Left hindlimb (tissue), 1 donor: ENCODE measurements at regions not wholly inside any gene's neighbourhood (a gene's known extent, or its start where the extent isn't known, plus 50 kb on each side); places are given as distances from the start of the nearest gene placed in this dataset.

Experiments used
- DNase-seq: peaks from one replicate; pipeline ENCODE4 v3.0.0-alpha.2; 2018

DNA sequence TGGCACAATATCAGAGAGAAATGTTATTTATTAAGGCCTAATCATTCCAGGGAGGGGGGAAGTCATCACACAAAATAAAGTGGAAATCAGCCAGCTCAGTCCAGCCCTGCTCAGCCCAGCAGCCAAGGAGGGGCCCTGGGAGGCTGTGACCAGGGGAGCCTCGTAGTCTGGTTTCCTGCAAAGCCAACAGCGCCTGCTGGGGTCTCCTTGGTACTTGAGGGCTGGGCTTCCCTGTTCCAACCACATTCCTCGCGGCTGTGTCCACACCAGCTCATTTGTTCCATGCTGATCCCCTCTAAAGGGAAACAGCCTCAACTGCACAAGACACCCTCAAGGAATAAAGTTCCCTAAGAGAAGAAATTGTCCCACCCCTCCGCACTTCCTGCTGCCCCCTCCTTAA, 154.0 kb downstream of the TMEM132E start:
- DNase-seq: no peak

GRCh38 chr17:34730816-34731215, 151.4 kb downstream of the TMEM132E start:
- no peak for DNase-seq

- DNase-seq: no peak
Measured at GRCh38 chr17:34728771-34729310, 149.5 kb downstream of the TMEM132E start.

GRCh38 chr17:34727601-34728000, 148.2 kb downstream of the TMEM132E start:
- no peak for DNase-seq

DNA sequence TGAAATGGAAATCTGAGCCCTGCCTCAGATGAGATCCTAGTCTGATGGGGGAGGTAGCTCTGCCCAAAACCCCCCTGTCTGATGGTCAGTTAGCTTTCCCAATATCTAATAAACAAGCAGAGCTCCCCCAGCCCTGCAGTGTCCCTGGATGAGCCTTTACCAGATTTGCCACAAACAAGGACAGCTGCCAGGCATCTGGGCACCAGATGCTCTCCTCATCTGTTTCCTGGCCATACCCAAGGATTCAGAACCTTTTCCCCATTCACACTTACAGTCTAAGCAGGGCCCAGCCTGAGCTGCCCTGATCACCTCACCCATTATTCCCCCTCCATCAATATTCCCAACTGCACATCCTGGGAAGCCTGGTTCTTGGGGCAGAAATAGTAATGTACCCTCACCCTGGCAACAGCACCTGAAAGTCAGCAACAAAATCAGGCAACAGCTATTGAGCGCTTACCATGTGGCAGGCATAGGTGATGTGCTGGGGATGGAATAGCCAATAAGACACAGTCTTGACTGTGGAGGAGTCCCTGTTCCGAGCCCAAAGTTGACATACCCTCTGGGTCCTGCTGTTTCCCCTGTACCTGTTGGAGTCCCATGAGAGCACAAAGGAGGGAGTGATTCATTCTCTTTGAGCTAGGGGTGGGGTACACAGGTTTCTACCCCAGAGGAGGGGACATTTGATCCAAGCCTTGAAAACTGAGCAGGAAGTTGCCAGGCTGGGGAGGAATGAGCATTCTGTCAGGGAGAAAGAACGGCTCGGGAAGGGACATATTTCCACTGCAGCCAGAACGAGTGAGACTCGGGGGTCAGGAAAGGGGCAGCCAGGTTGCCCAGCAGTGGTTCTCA, 147.4 kb downstream of the TMEM132E start:
- no peak for DNase-seq

- DNase-seq: no peak
Measured at GRCh38 chr17:34725725-34726124, 146.3 kb downstream of the TMEM132E start.

DNA sequence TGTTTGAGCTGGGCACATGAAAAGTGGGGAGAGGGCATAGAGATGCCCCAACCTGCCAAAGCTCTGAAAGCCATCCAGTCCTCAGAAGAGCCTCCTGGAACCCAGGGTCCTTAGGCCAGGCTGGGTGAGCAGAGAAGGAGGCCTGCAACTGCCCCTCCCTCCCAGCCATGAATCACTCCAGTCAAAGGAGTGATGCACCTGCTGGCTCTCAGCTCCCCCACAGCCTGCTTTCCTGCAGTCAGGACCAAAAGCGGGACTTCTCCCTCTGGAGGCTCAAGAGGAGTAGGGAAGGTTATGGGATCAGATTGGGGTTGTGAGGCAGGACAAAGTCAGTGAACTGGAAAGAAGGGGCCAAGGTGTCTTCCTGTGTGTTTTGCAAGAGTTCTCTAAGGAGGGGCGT, 145.6 kb downstream of the TMEM132E start:
- no peak for DNase-seq

GRCh38 chr17:34723875-34724274, 144.5 kb downstream of the TMEM132E start:
- DNase-seq: no peak

- no peak for DNase-seq
Measured at GRCh38 chr17:34721326-34721725, 141.9 kb downstream of the TMEM132E start.

DNA sequence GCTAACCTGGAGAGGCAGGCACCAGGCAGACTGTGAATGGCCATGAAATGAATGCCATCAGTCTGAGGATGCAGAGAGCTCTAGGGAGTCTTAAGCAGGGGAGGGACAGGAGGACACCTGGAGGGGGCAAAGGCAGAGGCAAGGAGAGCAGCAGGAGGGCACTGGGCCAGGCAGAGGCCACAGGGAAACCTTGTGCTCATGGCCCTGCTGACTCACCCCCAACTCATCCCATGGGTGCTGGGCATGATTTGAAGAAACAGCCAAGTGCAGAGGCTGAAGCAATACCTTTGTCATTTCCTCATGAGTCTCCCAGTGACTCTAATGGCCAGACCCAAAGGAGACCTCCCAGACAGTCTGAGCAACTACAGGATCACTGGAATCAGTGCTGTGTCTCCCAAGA, 141.4 kb downstream of the TMEM132E start:
- DNase-seq: no peak

GRCh38 chr17:34719569-34719968, 140.2 kb downstream of the TMEM132E start:
- no peak for DNase-seq

GRCh38 chr17:34717092-34717491, 137.7 kb downstream of the TMEM132E start:
- DNase-seq: no peak

DNA sequence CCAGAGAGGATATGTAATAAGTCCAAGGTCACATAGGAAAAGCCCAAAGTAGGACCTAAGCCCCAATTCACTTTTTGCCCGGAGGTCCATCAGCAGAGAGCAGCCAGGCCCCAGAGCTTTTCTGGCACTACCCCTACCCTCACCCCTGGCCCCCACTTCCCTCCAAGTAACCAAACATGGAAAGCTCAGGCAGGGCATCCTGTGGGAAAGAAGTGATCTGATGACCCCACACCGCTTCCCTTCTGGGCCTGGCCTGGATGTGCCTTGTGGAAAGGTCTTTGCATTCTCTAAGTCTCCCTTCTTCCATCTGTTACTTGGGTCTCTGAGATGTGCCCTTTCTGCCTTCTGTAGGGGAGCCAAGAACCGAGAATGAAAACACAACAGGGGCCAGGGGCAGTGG, 136.9 kb downstream of the TMEM132E start:
- DNase-seq: no peak

DNA sequence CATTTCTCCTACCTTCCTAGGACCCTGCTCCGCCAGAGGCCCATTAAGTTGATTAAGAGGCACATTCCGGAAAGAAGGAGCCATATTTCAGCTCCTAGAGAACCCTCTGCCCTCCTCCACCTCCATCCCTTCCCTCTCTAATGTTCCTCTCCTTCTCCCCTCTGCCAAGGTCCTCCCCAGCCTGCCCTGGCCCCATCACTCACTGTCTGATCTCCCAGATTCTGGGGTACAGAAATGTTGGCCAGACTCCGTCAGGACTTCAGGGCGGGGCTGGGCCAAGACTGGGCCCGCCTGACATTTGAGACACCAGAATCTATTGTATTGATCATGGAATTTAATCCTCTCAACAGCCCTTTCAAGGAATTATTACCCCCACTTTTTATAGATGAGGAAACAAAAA, 136.1 kb downstream of the TMEM132E start:
- DNase-seq: no peak

DNA sequence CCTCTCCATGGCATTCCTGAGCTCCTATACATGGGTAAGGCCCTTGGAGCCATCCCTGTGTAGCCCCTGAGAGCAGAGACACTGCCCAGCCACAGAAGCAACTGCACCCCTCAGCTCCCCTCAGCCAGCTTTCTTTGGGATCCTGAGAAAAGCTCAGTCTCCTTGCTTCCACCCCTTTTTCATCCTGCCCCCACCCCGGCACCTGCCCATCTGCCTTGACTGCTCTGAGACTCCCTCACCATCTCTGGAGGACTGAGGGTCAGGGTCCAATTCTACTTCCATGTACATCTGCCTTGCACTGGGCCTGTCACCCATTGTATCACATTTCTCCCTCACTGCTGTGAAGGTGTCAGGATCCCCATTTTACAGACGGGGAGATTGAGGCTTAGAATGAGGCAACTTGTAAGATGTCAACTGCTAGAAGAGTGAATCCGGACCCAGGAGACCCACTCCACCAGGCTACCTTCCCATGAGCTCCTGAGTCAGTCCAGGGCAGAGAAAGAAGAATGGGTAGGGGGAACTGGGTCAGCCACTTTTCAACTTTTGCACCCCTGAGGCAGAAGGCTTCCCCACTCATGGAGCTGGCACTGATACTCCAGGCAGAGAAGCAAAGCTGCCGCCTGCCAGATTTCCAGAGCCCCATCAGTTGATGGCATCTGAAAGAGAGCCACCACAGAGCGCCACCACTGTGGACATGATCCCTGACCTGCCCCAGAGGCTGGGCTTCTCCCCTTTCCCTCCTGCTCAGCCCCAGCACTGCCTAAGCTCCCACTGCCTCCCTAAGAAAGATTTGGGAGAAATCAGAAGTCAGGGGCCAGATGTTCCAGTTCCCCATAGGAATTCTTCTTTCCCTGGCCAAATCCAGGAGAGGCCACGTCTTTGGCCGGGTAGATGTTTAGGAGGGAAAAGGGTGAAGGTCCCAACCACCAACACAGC, 135.4 kb downstream of the TMEM132E start:
- DNase-seq: no peak

GRCh38 chr17:34713687-34714086, 134.3 kb downstream of the TMEM132E start:
- DNase-seq: no peak

- DNase-seq: no peak
Measured at GRCh38 chr17:34712481-34713195, 133.3 kb downstream of the TMEM132E start.

GRCh38 chr17:34711646-34712045, 132.3 kb downstream of the TMEM132E start:
- no peak for DNase-seq

DNA sequence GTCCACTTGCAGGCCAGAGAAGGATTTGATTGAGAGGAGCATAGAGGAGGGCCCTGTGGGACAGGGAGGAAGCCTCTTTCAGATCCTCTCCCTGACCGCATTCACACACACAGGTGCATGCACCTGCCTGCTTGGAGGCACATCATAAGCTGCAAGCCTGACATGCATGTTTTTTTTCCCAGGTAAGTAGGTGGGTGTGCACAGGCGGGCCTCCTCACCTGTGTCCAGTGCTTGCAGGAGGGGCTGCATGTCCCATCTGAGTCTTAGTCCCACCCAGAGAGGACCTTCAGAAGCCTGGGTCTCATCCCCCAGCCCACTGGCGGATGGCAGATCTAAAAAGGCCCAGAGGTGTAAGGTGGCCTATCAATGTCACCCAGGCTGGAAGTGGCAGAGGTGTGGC, 130.8 kb downstream of the TMEM132E start:
- DNase-seq: no peak

DNA sequence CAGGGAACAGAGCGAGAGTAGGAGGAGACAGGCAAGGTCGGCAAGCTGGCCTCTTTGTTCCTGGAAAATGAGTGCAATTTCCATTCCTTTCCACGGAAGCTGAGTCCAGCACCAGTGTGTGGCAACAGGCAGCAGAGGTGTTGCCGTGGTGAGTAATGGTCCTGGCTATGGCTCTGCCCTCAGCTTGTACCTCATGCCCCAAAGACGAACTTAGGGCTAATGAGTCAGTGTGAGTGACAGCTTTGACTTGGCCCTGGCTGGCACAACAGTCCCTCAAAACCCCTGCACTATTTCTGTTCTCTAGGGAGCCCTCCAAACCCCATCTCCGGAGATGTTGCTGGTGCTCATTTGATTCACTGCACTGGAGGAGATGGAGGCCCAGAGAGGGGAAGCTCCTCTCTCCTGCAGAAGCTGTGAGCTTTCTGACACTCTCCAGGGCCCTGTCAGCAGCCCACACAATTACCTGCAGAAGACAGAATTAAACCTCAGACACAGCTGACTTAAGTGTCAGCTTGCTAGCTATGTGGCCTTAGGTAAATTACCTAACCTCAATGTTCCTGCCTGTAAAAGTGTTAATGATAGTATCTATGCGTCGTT, 129.9 kb downstream of the TMEM132E start:
- no peak for DNase-seq

GRCh38 chr17:34706029-34706428, 126.6 kb downstream of the TMEM132E start:
- DNase-seq: no peak

- DNase-seq: peak; percentile 44
Measured at GRCh38 chr17:34703533-34703932, 124.2 kb downstream of the TMEM132E start.
